ENCODE measurements at regions not wholly inside any gene's neighbourhood (a gene's known extent, or its start where the extent isn't known, plus 50 kb on each side); places are given as distances from the start of the nearest gene placed in this dataset.

- Histone ChIP-seq H2BK20ac (ENCODE audit: low read depth, low read length, poor library complexity, severe bottlenecking) (no peak overlapping the region), H4K20me1 (ENCODE audit: control insufficient read depth, insufficient read depth, insufficient read length) (no peaks in the 10 kb centered on the region), H3K9me3 (ENCODE audit: control insufficient read depth, low read depth, low read length) (no peaks in the 10 kb centered on the region), H3K4ac (ENCODE audit: low read depth, low read length) (no peak overlapping the region), H2AK5ac (ENCODE audit: insufficient read length, low read length) (no peak overlapping the region), H3K27me3 (ENCODE audit: insufficient read depth, low read length) (no peaks in the 10 kb centered on the region), H4K8ac (replicated peaks; ENCODE audit: insufficient read length, low read depth, low read length) (no peak overlapping the region), H3K23ac (ENCODE audit: insufficient read length, low read depth, low read length) (no peak overlapping the region), H3K27ac (ENCODE audit: insufficient read length, low read depth, low read length) (no peak overlapping the region), H3K9ac (ENCODE audit: extremely low read depth, insufficient read length, low read length) (no peak overlapping the region), H2BK12ac (ENCODE audit: insufficient read length, low read depth, low read length) (no peak overlapping the region), H2BK15ac (ENCODE audit: low read depth, low read length) (no peak overlapping the region), H2AFZ (ENCODE audit: low read length) (no peak overlapping the region), H4K91ac (ENCODE audit: insufficient read length, low read depth, low read length) (no peak overlapping the region), H3K79me2 (ENCODE audit: insufficient read depth, low read length) (no peaks in the 10 kb centered on the region), H3T11ph (ENCODE audit: low read length) (no peak overlapping the region), H4K5ac (ENCODE audit: insufficient read length, low read depth, low read length) (no peak overlapping the region), H3K4me2 (ENCODE audit: insufficient read depth, insufficient read length, low read length) (no peak overlapping the region), H3K79me1 (ENCODE audit: insufficient read depth, low read depth, low read length, poor library complexity, severe bottlenecking) (no peaks in the 10 kb centered on the region), H3K18ac (ENCODE audit: insufficient read length, low read depth, low read length) (no peak overlapping the region), H3K4me1 (ENCODE audit: insufficient read depth, low read length) (no peaks in the 10 kb centered on the region), H2BK120ac (ENCODE audit: low read depth, low read length, poor library complexity, severe bottlenecking) (no peak overlapping the region), H3K14ac (ENCODE audit: insufficient read depth, low read length) (no peak overlapping the region), H3K23me2 (ENCODE audit: insufficient read length, low read depth, low read length, poor library complexity, severe bottlenecking) (no peaks in the 10 kb centered on the region), H3K56ac (ENCODE audit: insufficient read length, low read depth, low read length) (no peak overlapping the region), H2BK5ac (ENCODE audit: insufficient read length, low read length) (no peak overlapping the region)
- no peak for DNase-seq
- no peak for TF ChIP-seq CTCF (conservative IDR thresholded peaks at IDR 0.05)
- H3K4me3 Mint-ChIP-seq = no peak overlapping the region
- no peaks in the 10 kb centered on the region for H3K4me1 Mint-ChIP-seq
- H3K27me3 Mint-ChIP-seq (ENCODE audit: low read depth) = no peaks in the 10 kb centered on the region
- H3K27ac Mint-ChIP-seq = no peak overlapping the region
- no peaks in the 10 kb centered on the region for H3K36me3 Mint-ChIP-seq (ENCODE audit: insufficient read depth in 1 of 3, low read depth in 3 of 3)
- WGBS (ENCODE audit: extremely low coverage, insufficient read length, low lambda C conversion rate) = no CpG with 5 or more reads among the region's 5 CpGs
- H3K9me3 Mint-ChIP-seq = no peaks in the 10 kb centered on the region; a peak in 1 of 5 replicates
Measured at GRCh38 chr4:14465507-14465906, 536.8 kb upstream of the CPEB2 start.

Measured in H9 (cell line).